Upper lobe of left lung (tissue), 6 donors: ENCODE measurements at regions not wholly inside any gene's neighbourhood (a gene's known extent, or its start where the extent isn't known, plus 50 kb on each side); places are given as distances from the start of the nearest gene placed in this dataset.

Experiments
- ATAC-seq, 2 donors: fragments of 200-7000 bp; cut with Tn5 transposase; one replicate each; pipeline ENCODE4 v1.9.1; 2022; ENCODE audit warnings: mild to moderate bottlenecking in 2 of 2, moderate library complexity in 2 of 2; ENCODE audit not compliant: low FRiP score in 2 of 2
- DNase-seq, 2 donors: peaks; one replicate each; pipeline ENCODE4 v3.0.0-alpha.2; 2019 to 2020
- H3K27ac ChIP-seq, 4 donors: fragments of 200-600 bp; sonication (generic); one replicate each; pipeline ENCODE4 v1.5.1; 2016 to 2019
- H3K27me3 ChIP-seq, 4 donors: fragments of 200-600 bp; sonication (generic); one replicate each; pipeline ENCODE4 v1.5.1; 2017 to 2019
- H3K36me3 ChIP-seq, 4 donors: fragments of 200-600 bp; sonication (generic); one replicate each; pipeline ENCODE4 v1.5.1; 2016 to 2019
- H3K4me1 ChIP-seq, 4 donors: fragments of 200-600 bp; sonication (generic); one replicate each; pipeline ENCODE4 v1.5.1; 2018 to 2019
- H3K4me3 ChIP-seq, 4 donors: fragments of 200-600 bp; sonication (generic); one replicate each; pipeline ENCODE4 v1.5.1; 2017 to 2019; ENCODE audit warnings: mild to moderate bottlenecking in 2 of 4, moderate library complexity in 1 of 4
- H3K9me3 ChIP-seq, 4 donors: fragments of 200-600 bp; sonication (generic); one replicate each; pipeline ENCODE4 v1.5.1; 2018 to 2019
- EP300 ChIP-seq, 4 donors: sonication (generic); formaldehyde crosslinking; IDR thresholded peaks; one replicate each; pipeline ENCODE4 v1.5.1; 2017; ENCODE audit warnings: antibody characterized with exemption in 4 of 4, control low read depth in 2 of 4
- POLR2A ChIP-seq, 4 donors: fragments of 450-650 bp; IDR thresholded peaks; one replicate each; pipeline ENCODE4 v1.5.1; 2016 to 2017; ENCODE audit warnings: antibody characterized with exemption in 4 of 4, mild to moderate bottlenecking in 2 of 4
- POLR2AphosphoS5 ChIP-seq, 2 donors: sonication (generic); formaldehyde crosslinking; IDR thresholded peaks; one replicate each; pipeline ENCODE4 v1.5.1; 2017; ENCODE audit warnings: antibody characterized with exemption in 2 of 2
- WGBS, 2 donors: methylation state at CpG; one replicate each; pipeline ENCODE4 v1.1.5; 2017 to 2018; 5-methylcytosine and 5-hydroxymethylcytosine counted together
- TF ChIP-seq, protein P1 (sequence below), 6 experiments: fragments of 450-650 bp in 4 of 6; fragments of 200-600 bp in 2 of 6; sonication (generic) in 2 of 6; IDR thresholded peaks; one replicate each; pipeline ENCODE4 v1.5.1; 2016 to 2019; ENCODE audit warnings: antibody characterized with exemption in 6 of 6
- donor health status: DM: no; HTN: no; CAD: no; lungs with moderate emphysema.
- donor health status: DM: no; HTN: yes; CAD: no; lungs with severe emphysema.

- Histone ChIP-seq H3K27me3 (no peaks in the 10 kb centered on the region), H3K4me1 (no peaks in the 10 kb centered on the region), H3K4me3 (no peak overlapping the region), H3K27ac (no peak overlapping the region), H3K36me3 (no peaks in the 10 kb centered on the region), H3K9me3 (no peaks in the 10 kb centered on the region)
- ATAC-seq: no peak
- DNase-seq: no peak
- 70 to 81% methylated on average over 6 of the region's 6 CpGs for WGBS, 2 donors
- TF ChIP-seq POLR2AphosphoS5 (IDR thresholded peaks at IDR 0.05) (no peak), POLR2A (IDR thresholded peaks at IDR 0.05) (no peak), EP300 (IDR thresholded peaks at IDR 0.05) (no peak)
- TF ChIP-seq, protein P1, sequence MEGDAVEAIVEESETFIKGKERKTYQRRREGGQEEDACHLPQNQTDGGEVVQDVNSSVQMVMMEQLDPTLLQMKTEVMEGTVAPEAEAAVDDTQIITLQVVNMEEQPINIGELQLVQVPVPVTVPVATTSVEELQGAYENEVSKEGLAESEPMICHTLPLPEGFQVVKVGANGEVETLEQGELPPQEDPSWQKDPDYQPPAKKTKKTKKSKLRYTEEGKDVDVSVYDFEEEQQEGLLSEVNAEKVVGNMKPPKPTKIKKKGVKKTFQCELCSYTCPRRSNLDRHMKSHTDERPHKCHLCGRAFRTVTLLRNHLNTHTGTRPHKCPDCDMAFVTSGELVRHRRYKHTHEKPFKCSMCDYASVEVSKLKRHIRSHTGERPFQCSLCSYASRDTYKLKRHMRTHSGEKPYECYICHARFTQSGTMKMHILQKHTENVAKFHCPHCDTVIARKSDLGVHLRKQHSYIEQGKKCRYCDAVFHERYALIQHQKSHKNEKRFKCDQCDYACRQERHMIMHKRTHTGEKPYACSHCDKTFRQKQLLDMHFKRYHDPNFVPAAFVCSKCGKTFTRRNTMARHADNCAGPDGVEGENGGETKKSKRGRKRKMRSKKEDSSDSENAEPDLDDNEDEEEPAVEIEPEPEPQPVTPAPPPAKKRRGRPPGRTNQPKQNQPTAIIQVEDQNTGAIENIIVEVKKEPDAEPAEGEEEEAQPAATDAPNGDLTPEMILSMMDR (IDR thresholded peaks at IDR 0.05): no peak
These were observed 231.5 kb downstream of the NAF1 start for GRCh38 chr4:162935214-162935613.

DNA sequence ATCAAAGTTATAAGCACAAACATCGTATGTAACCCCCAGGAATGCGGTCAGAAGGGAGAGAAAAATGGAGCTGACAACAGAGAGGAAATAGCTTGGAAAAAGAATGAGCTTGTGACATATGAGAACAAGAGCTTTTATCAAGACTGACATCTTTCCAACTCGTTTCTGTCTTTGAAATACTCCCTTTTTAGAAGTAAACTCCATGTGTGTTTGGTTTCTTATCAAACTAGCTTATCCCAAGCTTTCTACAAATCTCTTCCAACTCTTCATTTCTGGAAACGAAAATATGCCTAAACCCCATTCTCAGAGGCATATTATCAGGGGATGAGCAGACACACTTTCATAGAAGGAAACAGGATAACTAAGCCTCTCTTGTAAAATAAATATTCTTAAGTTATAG, 235.4 kb downstream of the NAF1 start:
- no peak overlapping the region for H3K27ac ChIP-seq
- H3K36me3 ChIP-seq: no peaks in the 10 kb centered on the region
- ATAC-seq: no peak
- 40 to 43% methylated on average over 4 of the region's 4 CpGs for WGBS, 2 donors
- H3K4me1 ChIP-seq: no peaks in the 10 kb centered on the region
- no peak for DNase-seq
- H3K9me3 ChIP-seq: no peaks in the 10 kb centered on the region
- TF ChIP-seq EP300 (IDR thresholded peaks at IDR 0.05) (no peak), POLR2AphosphoS5 (IDR thresholded peaks at IDR 0.05) (no peak), POLR2A (IDR thresholded peaks at IDR 0.05) (no peak)
- TF ChIP-seq, protein P1 (IDR thresholded peaks at IDR 0.05): no peak
- no peak overlapping the region for H3K4me3 ChIP-seq
- H3K27me3 ChIP-seq: no peaks in the 10 kb centered on the region

DNA sequence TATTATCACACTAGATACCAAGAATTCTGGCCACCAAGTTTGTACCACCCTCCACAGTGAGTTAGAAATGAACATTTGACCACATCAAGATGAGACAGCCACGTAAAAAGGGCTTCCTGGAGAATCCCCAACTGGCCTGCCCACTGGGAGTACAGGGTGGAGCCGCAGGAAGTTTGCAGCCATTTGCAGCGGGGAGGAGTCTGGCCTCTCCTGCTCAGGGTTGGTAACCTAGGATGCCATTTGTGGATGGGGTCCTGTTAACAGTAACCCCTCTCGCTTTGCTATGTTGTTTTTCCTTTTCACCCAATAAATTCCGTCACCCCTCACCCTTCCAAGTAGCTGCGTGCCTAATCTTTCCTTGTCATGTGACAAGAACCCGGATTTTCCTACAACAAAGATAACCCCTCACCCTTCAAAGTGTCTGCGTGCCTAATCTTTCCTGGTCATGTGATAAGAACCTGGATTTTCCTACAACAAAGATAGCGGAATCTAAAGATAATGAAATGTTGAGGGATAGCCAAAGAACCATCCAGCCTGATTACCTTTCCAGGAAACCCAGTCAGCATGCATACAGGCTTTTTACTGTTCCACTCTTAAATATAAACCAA, 245.4 kb downstream of the NAF1 start:
- no peaks in the 10 kb centered on the region for H3K9me3 ChIP-seq
- TF ChIP-seq EP300 (IDR thresholded peaks at IDR 0.05) (no peak), POLR2A (IDR thresholded peaks at IDR 0.05) (no peak), POLR2AphosphoS5 (IDR thresholded peaks at IDR 0.05) (no peak)
- TF ChIP-seq, protein P1 (IDR thresholded peaks at IDR 0.05): no peak
- no peak for ATAC-seq

GRCh38 chr4:162920649-162921048, 246.0 kb downstream of the NAF1 start:
- WGBS, 2 donors: 71 to 84% methylated on average over 3 of the region's 3 CpGs
- ATAC-seq (no peak), DNase-seq (no peak)
- no peaks in the 10 kb centered on the region for H3K36me3 ChIP-seq
- H3K4me3 ChIP-seq: no peak overlapping the region
- H3K27me3 ChIP-seq: no peaks in the 10 kb centered on the region
- H3K27ac ChIP-seq: no peak overlapping the region
- H3K4me1 ChIP-seq: no peaks in the 10 kb centered on the region
- no peak for TF ChIP-seq EP300 (IDR thresholded peaks at IDR 0.05)
- H3K9me3 ChIP-seq: no peaks in the 10 kb centered on the region

More for the DNA sequence above, 245.4 kb downstream of the NAF1 start:
- H3K4me1 ChIP-seq: no peaks in the 10 kb centered on the region
- no peak for DNase-seq
- no peak overlapping the region for H3K27ac ChIP-seq
- WGBS, 2 donors: 64 to 71% methylated on average over 9 of the region's 9 CpGs
- H3K27me3 ChIP-seq: no peaks in the 10 kb centered on the region
- H3K4me3 ChIP-seq: no peak overlapping the region
- H3K36me3 ChIP-seq: no peaks in the 10 kb centered on the region

DNA sequence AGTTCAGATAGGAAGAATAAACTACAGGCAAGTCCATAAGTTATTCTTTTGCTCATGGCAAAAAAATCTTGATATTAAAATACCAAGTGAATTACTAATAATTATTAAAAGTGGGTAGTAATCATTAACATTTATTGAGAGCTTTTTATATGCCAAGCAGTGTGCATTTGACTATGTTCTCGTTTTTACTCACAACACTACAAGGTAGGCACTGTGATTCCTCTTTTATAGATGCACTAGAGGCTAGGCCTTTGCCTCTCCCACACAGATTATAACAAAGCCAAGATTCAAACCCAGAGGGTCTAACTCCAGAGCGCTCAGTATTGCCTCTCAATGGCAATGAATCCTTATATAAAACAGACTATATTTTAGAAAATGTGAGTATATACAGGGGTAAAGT, 254.2 kb downstream of the NAF1 start:
- no peaks in the 10 kb centered on the region for H3K9me3 ChIP-seq
- no peaks in the 10 kb centered on the region for H3K4me1 ChIP-seq
- TF ChIP-seq, protein P1 (IDR thresholded peaks at IDR 0.05): no peak
- no peak for TF ChIP-seq POLR2AphosphoS5 (IDR thresholded peaks at IDR 0.05)
- no peak for TF ChIP-seq POLR2A (IDR thresholded peaks at IDR 0.05)
- no peak for TF ChIP-seq EP300 (IDR thresholded peaks at IDR 0.05)
- H3K4me3 ChIP-seq: no peak overlapping the region
- H3K27ac ChIP-seq: no peak overlapping the region
- H3K36me3 ChIP-seq: no peaks in the 10 kb centered on the region
- WGBS, 2 donors: 69 to 75% methylated on average over 2 of the region's 2 CpGs
- DNase-seq: no peak
- no peaks in the 10 kb centered on the region for H3K27me3 ChIP-seq
- ATAC-seq: no peak
